ENCODE measurements at regions not wholly inside any gene's neighbourhood (a gene's known extent, or its start where the extent isn't known, plus 50 kb on each side); places are given as distances from the start of the nearest gene placed in this dataset.
"Not testable (repeated sequence)": the region's sequence is repeated elsewhere in the genome, so short reads cannot be mapped to it uniquely, and the experiment has no call there.

DNA sequence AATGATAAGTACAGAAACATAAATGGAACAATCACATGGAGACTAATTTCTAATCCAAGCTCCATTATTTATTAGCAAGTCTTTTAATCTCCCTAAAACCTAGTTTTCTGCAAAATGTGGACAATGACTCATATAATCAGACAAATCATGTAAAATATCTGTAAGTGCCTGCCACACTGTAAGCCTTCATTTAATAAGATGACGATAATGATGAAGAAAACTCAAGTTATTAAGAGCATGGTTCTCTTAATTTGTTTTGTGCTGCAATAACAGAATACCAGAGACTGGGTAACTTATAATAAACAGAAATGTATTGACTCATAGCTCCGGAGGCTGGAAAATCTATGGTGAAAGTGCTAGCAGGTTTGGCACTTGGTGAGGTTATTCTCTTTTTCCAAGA, 535.3 kb upstream of the LRFN5 start:
- DNase-seq (ENCODE audit: low spot score) = no peak

DNA sequence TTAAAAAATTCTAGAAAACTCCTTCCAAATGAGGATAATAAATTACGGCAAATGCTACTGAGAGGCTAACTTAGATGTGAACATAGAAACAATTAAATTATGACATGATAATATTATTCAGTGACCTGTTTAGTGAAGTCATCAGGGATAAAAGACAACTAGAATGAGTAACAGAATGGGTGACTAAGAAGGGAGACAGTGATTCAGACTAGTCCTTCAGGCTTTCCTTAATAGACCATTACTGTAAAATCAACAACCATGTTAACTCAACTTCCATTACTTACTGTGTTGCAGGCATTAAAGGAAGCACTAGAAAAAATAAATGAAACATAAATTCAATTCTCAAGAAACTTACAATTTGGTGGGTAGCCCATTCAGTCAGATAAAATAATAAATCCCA, 543.9 kb upstream of the LRFN5 start:
- DNase-seq (ENCODE audit: low spot score) = no peak

DNA sequence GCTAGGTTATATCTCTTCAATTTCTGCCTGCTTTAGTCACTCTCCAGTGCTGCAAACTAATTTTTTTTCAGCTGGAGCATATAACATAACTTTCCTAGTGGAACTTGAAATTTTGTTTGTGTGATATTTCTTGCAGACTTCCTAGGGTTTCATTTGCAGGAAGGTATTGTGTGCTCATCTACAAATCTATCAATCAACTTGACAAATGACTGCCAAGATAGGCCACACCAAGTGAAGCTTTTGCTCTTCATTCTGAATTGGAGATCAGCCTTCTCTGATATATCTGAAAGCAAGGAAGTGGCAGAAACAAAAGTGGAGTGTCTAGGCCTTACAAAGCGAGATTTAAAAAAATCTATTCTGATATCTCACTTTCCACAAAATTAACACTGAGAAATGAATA, 551.1 kb upstream of the LRFN5 start:
- DNase-seq (ENCODE audit: low spot score) = no peak

DNA sequence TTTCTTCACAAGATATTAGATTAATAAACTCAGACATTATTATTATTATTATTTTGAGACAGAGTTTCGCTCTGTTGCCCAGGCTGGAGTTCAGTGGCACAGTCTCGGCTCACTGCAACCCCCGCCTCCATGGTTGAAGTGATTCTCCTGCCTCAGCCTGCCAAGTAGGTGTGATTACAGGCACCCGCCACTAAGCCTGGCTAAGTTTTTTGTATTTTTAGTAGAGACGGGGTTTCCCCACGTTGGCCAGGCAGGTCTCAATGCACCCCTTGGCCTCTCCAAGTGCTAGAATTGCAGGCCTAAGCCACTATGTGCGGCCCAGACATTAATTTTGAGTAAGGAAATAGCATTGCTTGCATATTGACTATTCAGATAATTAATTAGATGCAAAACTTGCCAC, 554.9 kb upstream of the LRFN5 start:
- no peak for DNase-seq (ENCODE audit: low spot score)

DNA sequence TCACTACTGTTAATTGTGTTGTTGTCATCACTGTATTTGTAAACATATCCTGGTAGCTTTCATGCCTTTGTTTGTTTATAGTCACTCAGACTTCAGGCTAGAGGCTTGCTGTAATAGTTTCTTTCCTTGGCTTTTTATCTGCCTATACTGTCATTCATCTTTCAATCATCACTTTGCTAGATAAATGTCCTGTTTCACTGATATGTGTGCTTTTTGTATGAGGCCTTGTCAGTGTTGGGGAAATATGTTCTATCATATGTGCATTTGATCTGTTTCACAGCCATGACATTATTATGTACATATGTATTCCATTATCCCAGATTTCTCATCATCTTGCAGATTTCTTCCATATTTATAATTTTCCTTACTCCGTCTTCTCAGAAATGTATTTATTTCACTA, 558.9 kb upstream of the LRFN5 start:
- no peak for DNase-seq (ENCODE audit: low spot score)

DNA sequence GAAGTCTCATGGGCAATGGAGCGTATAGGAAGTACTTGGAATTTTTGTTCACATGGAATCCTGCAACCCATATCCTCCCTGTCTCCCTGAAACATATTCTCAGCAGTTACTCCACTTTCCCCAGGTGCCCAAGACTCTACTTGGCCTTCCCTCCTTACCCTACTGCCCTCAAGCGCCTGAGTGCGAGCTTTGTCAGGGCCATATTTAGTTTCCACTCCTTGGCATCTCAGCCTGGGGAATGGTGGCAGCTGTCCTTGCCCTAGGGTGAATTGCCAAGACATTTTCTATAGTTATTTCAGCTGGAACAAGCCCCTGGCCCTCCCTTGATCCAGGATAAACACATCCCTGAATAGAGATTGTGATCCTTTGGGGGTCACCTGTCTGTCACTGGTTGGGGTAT, 569.3 kb upstream of the LRFN5 start:
- DNase-seq (ENCODE audit: low spot score) = no peak

DNA sequence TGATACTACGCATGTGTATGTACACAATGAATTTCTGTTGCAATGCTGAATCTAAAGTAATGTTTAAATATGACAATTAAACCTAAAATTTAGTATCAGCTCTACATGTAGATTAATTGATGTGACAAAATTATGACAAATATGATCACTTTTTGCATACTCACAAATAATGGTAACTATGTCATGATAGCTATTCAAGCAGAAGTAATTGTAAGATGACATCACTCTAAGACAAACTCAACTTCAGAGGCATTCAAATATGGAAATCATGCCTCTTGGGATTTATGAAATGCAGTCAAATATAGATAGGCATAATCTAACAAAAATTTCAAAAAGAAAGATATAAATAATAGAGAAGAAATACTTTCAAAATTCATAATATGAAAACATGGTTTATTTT, 571.7 kb upstream of the LRFN5 start:
- no peak for DNase-seq (ENCODE audit: low spot score)

DNA sequence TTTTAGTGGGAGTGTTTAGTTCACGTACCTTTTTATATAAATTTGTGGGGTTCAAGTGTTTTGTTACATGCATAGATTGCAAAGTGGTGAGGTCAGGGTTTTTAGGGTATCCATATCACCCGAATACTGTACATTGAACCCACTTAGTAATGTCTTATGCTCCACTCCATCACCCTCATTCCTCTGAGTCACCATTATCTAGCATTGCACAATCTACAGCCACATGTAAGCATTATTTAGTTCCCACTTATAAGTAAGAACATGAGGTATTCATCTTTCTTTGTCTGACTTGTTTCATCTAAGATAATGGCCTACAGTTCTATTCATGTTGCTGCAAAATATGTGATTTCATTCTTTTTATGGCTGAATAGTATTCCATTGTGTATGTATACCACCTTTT, 583.7 kb upstream of the LRFN5 start:
- no peak for DNase-seq (ENCODE audit: low spot score)

DNA sequence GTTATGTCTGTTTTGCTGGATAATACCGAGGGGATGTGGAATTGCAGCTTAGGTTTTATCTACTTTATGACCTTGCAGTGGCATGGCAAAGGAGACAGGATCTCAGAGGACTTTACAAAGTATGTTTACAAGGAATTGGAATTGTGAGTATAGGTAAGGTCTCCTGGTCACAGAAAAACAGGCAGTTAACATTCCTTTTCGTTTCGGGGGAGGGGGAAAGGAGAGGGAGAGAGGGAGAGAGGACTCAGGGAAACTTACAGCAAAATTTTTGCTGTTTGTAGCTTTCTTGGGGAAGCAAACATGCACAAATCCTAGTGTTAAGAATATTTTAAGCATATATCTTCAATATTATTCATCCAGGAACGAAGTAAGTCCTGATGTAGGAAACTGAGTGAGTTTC, 590.5 kb upstream of the LRFN5 start:
- DNase-seq (ENCODE audit: low spot score) = no peak

DNA sequence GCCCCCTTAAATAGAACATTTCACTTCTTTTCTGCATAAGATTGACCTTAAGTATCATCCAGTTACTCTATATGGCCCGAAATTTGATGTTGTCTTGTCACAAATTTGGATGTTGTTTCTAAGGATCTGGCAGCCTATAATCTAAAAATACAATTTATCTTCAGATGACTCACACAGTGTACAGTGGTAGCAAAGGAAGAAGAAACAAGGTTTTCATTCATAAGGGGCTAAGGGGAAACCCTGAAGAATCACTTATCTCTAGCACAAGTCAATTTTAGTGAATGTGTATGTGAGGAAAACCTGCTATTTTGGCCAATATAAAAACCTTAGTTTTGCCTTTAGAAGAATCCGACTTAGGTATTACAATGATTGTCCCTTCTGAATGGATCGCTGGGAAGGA, 606.3 kb upstream of the LRFN5 start:
- DNase-seq (ENCODE audit: low spot score) = no peak

DNA sequence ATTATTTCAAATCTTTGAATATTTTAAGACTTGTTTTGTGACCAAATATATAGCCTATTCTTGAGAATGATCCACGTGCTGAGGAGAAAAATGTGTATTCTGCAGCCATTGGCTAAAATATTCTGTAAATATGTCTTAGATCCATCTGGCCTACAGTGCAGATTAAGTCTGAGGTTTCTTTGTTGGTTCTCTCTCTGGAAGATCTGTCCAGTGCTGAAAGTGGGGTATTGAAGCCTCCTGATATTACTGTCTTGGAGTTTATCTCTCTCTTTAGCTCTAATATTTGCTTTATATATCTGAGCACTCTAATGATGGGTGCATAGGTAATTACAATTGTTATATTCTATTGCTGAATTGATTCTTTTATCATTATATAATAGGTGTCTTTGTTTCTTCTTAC, 617.4 kb upstream of the LRFN5 start:
- DNase-seq (ENCODE audit: low spot score) = no peak

DNA sequence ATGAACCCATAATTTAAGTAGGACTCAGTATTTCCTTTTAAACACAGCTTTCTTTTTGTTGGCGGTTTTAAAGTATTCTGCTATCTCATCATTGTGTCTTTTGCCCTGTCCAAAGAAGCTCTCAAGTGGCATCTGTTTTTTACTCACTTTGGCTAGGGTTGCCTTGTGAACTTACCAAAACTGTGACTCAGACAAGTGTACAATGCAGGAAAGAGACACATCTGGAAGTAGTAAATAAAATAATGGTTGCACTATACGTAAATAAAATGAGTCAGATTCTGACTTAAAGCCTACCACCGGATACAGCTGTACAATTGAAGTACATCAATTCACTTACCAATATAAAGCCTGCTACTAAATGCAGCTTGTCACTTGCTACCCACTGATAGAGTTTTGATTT, 619.2 kb upstream of the LRFN5 start:
- peak; percentile 62 for DNase-seq (ENCODE audit: low spot score)

DNA sequence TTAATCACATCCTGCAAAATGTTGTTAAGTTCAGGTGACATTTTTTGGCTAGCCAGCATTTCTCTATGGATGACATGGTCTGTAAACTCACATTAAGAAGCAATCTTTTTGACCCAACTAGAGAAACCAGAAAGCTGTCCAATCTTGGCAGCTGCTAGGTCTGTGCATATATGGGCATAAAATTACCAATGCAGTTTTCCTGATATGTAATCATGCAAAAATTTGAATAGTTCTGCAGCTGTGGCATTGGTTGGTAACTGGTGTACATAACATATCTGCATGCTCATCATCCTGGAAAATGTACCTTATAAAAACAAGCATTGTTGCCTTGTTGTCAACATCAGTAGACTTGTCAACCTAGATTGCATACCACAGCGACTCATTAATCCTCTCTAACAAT, 620.0 kb upstream of the LRFN5 start:
- DNase-seq (ENCODE audit: low spot score) = no peak

DNA sequence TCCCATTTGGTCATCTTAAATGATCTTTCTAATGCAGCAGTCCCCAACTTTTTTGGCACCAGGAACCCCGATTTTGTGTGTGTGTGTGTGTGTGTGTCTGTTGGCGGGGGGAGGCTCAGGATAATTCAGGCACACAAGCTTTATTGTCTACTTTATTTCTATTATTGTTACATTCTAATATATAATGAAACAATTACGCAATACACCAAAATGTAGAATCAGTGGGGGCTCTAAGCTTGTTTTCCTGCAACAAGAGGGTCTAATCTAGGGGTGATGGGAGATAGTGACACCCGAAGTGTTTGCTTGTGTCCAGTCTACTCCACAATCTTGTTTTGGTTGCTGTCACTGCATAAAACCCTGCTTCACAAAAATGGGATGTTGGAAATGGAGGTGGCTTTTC, 621.1 kb upstream of the LRFN5 start:
- DNase-seq (ENCODE audit: low spot score) = no peak

DNA sequence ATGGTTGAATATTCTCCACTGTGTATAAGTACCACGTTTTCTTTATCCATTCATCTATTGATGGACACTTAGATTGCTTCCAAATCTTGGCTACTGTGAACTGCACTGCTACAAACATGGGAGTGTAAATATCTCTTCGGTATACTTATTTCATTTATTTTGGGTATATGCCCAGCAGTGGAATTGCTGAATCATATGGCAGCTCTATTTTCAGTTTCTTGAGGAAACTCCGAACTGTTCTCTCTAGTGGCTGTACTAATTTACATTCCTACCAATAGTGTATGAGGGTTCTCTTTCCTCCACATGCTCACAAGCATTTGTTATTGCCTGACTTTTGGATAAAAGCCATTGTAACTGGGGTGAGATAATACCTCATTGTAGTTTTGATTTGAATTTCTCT, 623.1 kb upstream of the LRFN5 start:
- no peak for DNase-seq (ENCODE audit: low spot score)

DNA sequence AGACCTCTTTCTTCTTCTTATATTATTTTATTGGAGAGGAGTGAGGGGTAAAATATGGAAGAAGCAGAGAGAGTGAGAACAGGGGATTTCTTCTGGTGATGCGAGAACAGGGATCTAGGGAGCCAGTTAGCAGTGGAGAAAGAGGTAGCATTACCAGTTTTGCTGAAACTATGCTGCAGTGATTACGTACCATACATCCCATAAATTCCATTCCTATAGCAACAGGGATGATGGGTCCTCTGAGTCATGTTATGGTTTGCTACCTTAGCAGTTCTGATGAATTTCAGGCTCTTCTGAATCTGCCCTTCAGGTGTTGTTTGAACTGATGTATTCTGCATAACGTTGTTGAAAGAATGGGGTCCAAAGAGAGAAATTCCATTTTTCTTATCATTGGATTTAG, 625.4 kb upstream of the LRFN5 start:
- no peak for DNase-seq (ENCODE audit: low spot score)

DNA sequence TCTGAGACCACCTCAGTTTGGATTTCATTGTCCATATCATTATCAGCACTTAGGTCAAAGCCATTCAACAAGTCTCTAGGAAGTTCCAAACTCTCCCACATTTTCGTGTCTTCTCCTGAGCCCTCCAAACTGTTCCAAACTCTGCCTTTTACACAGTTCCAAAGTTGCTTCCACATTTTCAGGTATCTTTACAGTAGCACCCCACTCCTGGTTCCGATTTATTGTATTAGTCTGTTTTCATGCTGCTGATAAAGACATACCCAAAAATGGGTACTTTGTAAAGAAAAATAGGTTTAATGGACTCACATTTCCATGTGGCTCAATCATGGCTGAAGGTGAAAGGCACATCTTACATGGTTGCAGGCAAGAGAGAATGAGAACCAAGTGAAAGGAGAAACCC, 646.4 kb upstream of the LRFN5 start:
- DNase-seq (ENCODE audit: low spot score) = not testable (repeated sequence)

DNA sequence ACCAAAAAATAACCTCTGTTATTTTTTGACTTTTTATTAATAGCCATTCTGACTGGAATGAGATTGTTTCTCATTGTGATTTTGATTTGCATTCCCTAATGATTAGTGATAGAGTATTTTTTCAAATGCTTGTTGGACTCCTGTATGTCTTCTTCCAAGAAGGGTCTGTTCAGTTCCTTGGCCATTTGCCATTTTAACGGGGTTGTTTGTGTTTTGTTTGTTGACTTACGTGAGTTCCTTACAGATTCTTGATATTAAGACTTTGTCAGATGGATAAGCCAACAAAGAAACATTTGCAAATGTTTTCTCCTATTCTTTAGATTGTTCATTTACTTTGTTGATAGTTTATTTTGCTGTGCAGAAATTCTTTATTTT, 651.6 kb upstream of the LRFN5 start:
- DNase-seq (ENCODE audit: low spot score) = no peak

DNA sequence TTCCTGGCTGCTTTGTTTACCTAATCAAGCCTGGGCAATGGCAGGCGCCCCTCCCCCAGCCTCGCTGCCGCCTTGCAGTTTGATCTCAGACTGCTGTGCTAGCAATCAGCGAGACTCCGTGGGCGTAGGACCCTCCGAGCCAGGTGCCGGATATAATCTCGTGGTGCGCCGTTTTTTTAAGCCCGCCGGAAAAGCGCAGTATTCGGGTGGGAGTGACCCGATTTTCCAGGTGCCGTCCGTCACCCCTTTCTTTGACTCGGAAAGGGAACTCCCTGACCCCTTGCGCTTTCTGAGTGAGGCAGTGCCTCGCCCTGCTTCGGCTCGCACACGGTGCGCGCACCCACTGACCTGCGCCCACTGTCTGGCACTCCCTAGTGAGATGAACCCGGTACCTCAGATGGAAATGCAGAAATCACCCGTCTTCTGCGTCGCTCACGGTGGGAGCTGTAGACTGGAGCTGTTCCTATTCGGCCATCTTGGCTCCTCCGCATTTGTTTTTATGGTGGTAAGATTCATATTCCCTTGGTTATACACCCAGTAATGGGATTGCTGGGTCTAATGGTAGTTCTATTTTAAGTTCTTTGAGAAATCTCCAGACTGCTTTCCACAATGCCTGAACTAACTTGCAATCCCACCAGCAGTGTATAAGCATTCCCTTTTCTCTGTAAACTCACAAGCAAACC, 652.1 kb upstream of the LRFN5 start:
- DNase-seq (ENCODE audit: low spot score) = peak; percentile 2

DNA sequence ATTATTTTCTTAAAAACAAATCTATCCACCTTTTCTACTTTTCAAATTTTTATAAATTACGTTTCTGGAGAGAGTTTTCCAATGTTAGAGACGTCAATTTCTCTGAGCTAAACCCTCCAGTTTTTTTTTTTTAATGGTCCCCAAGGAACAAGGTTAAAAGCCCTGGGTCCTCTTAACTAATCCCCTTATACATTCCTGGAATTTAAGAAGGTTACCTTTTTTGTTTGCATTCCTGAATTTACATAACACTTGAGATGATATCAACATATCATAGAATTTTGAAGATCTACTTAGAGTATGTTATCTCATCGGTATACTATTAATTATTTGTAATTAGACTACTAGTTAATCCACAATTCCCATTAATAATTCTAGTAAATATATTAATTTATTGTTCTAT, 662.2 kb upstream of the LRFN5 start:
- no peak for DNase-seq (ENCODE audit: low spot score)

DNA sequence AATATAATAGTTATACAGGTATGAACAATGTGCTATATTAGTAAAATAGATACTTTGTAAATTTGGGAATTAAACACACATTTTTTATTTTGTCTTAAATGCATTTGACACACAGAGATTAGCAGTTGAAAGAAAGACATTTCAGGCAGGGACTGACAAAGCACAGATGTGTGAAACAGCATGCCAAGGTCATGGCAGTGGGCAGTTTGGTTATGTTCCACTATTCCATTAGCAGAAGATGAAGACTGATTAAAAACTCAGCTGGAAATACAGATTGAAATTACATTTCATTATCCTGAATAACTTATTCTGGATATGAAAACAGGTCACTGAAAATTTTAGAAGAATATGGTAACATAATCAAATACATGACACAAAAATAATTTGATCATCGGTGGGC, 669.8 kb upstream of the LRFN5 start:
- no peak for DNase-seq (ENCODE audit: low spot score)

DNA sequence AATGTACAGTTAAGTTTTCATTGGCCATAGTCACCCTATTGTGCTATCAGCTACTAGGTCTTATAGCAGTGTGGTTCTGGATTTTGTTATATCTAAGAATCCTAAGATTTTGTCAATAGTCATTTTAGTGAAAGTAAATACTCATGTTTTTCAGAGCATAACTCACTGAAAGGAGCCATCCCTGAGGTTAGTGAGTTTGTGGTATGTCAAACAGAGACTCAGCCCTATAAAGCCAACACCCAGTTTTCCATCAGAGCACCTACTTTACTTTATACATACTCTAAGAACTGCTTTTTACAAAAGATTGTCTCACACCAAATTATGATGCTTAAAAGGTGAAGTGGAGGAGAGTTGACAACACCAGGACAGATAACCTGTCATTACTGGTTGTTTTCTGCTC, 686.3 kb upstream of the LRFN5 start:
- DNase-seq (ENCODE audit: low spot score) = no peak

DNA sequence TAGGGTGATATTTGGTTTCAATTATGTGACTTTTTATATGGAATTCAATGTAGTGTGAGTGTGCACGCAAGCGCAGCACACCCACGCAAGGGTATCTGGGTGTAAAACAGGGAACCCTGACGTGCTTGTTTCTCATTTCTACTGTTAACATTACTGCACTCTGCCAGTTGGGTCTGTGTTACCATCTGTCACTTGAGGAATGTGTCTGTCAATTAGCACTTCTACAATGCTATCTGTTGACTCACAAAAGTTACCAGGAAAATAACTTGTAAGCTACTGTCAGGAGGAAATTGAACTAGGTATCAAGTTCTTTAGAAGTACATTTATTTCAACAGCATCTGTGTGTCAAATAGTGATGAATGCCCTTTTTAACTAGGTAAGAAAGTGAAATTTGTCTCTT, 695.5 kb upstream of the LRFN5 start:
- DNase-seq (ENCODE audit: low spot score) = no peak

DNA sequence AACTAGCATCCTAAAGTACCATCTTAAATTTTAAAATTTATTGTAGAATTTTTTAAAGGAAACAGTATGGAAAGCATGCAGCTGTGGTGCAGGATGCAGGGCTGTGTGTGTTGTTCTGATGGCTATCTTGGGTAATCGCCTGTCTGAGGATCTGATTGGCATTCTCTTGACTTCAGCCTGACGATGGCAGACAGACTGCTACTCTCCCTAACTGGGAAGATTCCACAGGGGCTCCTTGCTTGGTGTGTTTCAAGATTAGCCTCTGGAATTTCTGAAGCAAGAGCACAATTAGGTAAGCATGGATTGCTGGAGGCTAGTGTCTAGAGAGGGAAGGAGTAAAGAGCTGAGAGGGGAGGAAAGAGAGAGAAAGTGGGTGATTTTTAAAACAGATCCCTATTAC, 696.8 kb upstream of the LRFN5 start:
- DNase-seq (ENCODE audit: low spot score) = no peak

DNA sequence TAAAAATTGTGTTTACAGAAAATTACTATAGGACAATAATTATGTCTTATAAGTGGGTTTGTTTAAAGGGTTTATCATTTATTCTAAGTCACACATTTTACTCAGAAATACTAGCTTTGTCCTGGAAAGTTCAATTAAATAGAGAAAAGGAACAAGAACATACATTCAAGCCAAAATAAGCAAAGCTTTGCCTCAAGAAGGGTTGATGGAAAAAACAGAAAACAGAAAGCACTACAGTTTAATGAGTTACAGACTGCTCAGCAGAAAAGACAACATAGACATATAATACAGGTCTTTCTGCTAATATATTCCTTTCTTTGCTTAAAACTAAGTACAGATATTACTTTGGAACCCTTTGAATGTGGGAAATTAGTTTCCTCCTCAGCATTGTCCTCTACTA, 703.0 kb upstream of the LRFN5 start:
- no peak for DNase-seq (ENCODE audit: low spot score)
